ENCODE measurements at regions not wholly inside any gene's neighbourhood (a gene's known extent, or its start where the extent isn't known, plus 50 kb on each side); places are given as distances from the start of the nearest gene placed in this dataset.
"Not testable (repeated sequence)": the region's sequence is repeated elsewhere in the genome, so short reads cannot be mapped to it uniquely, and the experiment has no call there.

- Histone ChIP-seq H3K36me3 (no peaks in the 10 kb centered on the region), H3K27me3 (peaks cover 0 to 10% of the 10 kb centered on the region in 2 donors), H3K9me3 (peaks cover 0 to 2% of the 10 kb centered on the region in 2 donors), H3K27ac (no peak overlapping the region), H3K4me1 (no peaks in the 10 kb centered on the region), H3K4me3 (no peak overlapping the region)
- ATAC-seq (no peak), DNase-seq (no peak)
- TF ChIP-seq, protein P1, sequence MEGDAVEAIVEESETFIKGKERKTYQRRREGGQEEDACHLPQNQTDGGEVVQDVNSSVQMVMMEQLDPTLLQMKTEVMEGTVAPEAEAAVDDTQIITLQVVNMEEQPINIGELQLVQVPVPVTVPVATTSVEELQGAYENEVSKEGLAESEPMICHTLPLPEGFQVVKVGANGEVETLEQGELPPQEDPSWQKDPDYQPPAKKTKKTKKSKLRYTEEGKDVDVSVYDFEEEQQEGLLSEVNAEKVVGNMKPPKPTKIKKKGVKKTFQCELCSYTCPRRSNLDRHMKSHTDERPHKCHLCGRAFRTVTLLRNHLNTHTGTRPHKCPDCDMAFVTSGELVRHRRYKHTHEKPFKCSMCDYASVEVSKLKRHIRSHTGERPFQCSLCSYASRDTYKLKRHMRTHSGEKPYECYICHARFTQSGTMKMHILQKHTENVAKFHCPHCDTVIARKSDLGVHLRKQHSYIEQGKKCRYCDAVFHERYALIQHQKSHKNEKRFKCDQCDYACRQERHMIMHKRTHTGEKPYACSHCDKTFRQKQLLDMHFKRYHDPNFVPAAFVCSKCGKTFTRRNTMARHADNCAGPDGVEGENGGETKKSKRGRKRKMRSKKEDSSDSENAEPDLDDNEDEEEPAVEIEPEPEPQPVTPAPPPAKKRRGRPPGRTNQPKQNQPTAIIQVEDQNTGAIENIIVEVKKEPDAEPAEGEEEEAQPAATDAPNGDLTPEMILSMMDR (IDR thresholded peaks at IDR 0.05): no peak
- intact Hi-C loops (cut with DNase I): no loop called here
Measured at GRCh38 chr22:23452231-23453010, 127.7 kb downstream of the IGLL1 start.

DNA sequence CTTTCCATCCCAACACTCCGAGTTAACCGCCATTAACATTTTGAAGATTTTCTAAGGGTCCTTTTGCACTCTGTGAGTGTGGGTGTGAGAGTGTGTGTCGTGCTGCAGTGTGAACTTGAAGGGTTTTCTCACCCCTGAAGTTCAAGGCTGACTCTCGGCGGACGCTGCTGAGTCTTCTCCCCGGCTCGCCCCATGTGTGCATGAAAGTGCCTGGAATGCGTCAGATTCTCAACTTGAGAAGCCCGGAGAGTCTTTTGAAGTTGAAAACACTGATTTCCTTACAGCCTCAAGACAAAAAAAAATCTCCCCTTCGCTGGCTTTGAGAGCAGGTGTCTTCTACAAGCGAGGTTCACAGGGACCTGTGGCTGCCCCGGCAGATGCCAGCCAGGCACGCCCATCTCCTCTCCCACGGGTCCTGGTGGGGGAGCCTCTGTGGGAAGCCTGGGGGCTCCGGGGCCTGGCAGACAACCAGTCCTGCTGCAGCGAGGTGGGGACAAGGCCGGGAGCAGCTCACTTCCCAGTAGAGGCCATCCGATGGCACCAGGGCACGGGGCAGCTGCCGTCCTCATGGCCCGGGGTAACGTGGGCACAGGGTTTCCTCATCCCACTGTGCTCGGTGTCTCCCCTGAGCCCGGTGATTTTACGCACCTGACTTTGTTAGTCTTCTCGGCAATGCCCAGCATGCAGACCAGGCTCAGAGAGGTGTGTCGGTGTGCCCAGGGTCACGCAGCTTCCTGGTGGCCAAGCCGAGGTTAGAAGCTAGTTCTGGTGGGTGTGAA lies 128.4 kb downstream of the IGLL1 start:
- DNase-seq; H3K36me3 ChIP-seq; ATAC-seq; H3K4me3 ChIP-seq; intact Hi-C loops (cut with DNase I); H3K4me1 ChIP-seq; H3K27me3 ChIP-seq; H3K9me3 ChIP-seq; H3K27ac ChIP-seq: not testable (repeated sequence)

DNA sequence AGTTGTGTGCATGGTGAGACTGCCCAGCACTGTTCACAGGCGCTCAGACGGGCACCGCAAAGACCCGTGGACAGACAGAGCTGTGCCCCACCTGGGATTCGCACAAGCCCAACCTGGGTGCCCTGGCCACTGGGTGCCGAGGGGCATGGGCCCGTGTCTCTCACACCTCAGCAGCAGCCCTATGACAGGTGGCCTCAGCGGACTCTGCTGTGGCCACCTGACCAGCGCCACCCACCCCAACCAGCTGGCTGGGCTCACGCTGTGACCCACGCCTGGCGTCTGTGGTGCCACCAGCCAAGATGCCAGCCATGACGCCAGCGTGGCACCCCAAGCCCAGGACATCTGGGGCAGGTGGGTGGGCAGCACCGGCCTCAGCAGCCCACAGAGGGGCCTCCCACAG lies 129.3 kb downstream of the IGLL1 start:
- H3K9me3 ChIP-seq: peaks cover 0 to 14% of the 10 kb centered on the region in 2 donors
- H3K27ac ChIP-seq; DNase-seq; H3K4me1 ChIP-seq; ATAC-seq; H3K27me3 ChIP-seq; intact Hi-C loops (cut with DNase I); H3K36me3 ChIP-seq; H3K4me3 ChIP-seq: not testable (repeated sequence)

- TF ChIP-seq, protein P1 (IDR thresholded peaks at IDR 0.05): no peak
- Histone ChIP-seq H3K27ac (no peak overlapping the region), H3K9me3 (peaks cover 0 to 17% of the 10 kb centered on the region in 2 donors), H3K4me1 (no peaks in the 10 kb centered on the region), H3K27me3 (no peaks in the 10 kb centered on the region), H3K36me3 (no peaks in the 10 kb centered on the region), H3K4me3 (no peak overlapping the region)
- intact Hi-C loops (cut with DNase I): no loop called here
- ATAC-seq (no peak), DNase-seq (no peak)
Measured at GRCh38 chr22:23450434-23450795, 129.7 kb downstream of the IGLL1 start.

DNA sequence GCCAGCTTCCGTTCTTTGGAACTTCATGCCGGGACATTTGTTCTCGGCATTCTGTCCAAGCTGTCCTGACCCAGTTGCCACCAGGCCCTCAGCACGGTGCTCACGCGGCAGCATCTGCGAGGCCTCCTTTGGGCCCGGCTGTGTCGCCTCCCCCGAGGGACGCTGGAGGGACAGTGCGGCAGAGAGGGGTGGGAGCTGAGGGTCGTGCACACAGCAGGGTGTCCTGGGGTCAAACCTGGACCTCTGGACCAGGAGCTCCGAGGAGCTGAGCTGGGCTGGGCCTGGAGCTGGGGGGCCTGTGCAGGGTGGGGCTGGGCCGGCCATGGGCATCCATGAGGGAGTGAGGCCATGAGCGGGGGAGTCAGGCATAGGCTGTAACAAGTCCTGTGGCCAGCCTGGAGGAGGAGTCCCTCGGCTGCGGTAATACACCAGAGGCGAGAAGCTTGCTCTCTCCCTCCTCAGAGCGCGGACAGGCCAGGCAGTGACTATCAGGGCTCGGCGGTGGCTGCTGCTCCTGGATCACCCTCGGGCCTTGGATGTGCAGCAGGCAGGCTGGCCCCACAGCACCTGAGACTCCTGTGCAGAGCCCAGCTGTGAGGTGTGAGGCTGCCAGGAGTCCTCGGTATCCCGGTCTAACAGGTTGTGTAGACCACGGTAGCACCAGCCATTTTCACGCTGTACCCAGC lies 130.2 kb downstream of the IGLL1 start:
- H3K27ac ChIP-seq; DNase-seq; H3K4me3 ChIP-seq; H3K4me1 ChIP-seq; intact Hi-C loops (cut with DNase I); H3K27me3 ChIP-seq; ATAC-seq; H3K36me3 ChIP-seq: not testable (repeated sequence)
- peaks cover 0 to 17% of the 10 kb centered on the region in 2 donors for H3K9me3 ChIP-seq

GRCh38 chr22:23448499-23449288 lies 131.4 kb downstream of the IGLL1 start:
- ATAC-seq; H3K27ac ChIP-seq; DNase-seq; H3K4me3 ChIP-seq; intact Hi-C loops (cut with DNase I); H3K4me1 ChIP-seq; H3K27me3 ChIP-seq; H3K36me3 ChIP-seq: not testable (repeated sequence)
- H3K9me3 ChIP-seq: peaks cover 0 to 20% of the 10 kb centered on the region in 2 donors
